Bronchial epithelial cell (primary cell): ENCODE measurements at regions not wholly inside any gene's neighbourhood (a gene's known extent, or its start where the extent isn't known, plus 50 kb on each side); places are given as distances from the start of the nearest gene placed in this dataset.

ENCODE experiments used
- DNase-seq: peaks from one replicate; pipeline ENCODE4 v3.0.0-alpha.2; 2010; ENCODE audit warnings: low read depth
- FAIRE-seq: peaks from 2 replicates; lab custom pipeline; 2011; peaks lifted over from hg19 to GRCh38; lab: Jason Lieb, UNC
- H3K27me3 ChIP-seq: 2 replicates; pipeline ENCODE4 v1.5.1; 2011; ENCODE audit warnings: low read length; ENCODE audit not compliant: control insufficient read depth, insufficient read depth
- H3K36me3 ChIP-seq: 2 replicates; pipeline ENCODE4 v1.5.1; 2011; ENCODE audit warnings: low read length; ENCODE audit not compliant: control insufficient read depth, insufficient read depth
- H3K4me3 ChIP-seq: 2 replicates; pipeline ENCODE4 v1.5.1; 2011; ENCODE audit warnings: mild to moderate bottlenecking, low read depth, low read length, control low read depth
- CTCF ChIP-seq: IDR thresholded peaks from 2 replicates; pipeline ENCODE4 v1.5.1; 2011; ENCODE audit warnings: mild to moderate bottlenecking, moderate library complexity, low read length, control low read depth, inconsistent platforms; ENCODE audit not compliant: insufficient read depth, severe bottlenecking

GRCh38 chr11:91219535-91219934 lies 996.7 kb upstream of the CHORDC1 start:
- H3K36me3 ChIP-seq: no peaks in the 10 kb centered on the region
- H3K4me3 ChIP-seq: no peak overlapping the region
- no peaks in the 10 kb centered on the region for H3K27me3 ChIP-seq
- FAIRE-seq: no peak
- peak; percentile 32 for DNase-seq
- no peak for TF ChIP-seq CTCF

- H3K27me3 ChIP-seq: no peaks in the 10 kb centered on the region
- FAIRE-seq (no peak), DNase-seq (no peak)
Observed at GRCh38 chr11:91209751-91210150, 986.9 kb upstream of the CHORDC1 start.

GRCh38 chr11:91209306-91209705 lies 986.5 kb upstream of the CHORDC1 start:
- FAIRE-seq: no peak

More at GRCh38 chr11:91209751-91210150, 986.9 kb upstream of the CHORDC1 start:
- Histone ChIP-seq H3K4me3 (no peak overlapping the region), H3K36me3 (no peaks in the 10 kb centered on the region)
- no peak for TF ChIP-seq CTCF

GRCh38 chr11:91199866-91200265 lies 977.0 kb upstream of the CHORDC1 start:
- TF ChIP-seq CTCF: no peak
- no peaks in the 10 kb centered on the region for H3K27me3 ChIP-seq
- H3K36me3 ChIP-seq: no peaks in the 10 kb centered on the region
- H3K4me3 ChIP-seq: no peak overlapping the region
- DNase-seq: no peak
- FAIRE-seq: no peak

More at GRCh38 chr11:91209306-91209705, 986.5 kb upstream of the CHORDC1 start:
- H3K4me3 ChIP-seq: no peak overlapping the region
- no peaks in the 10 kb centered on the region for H3K27me3 ChIP-seq
- no peak for TF ChIP-seq CTCF
- peak; percentile 5 for DNase-seq
- no peaks in the 10 kb centered on the region for H3K36me3 ChIP-seq

DNA sequence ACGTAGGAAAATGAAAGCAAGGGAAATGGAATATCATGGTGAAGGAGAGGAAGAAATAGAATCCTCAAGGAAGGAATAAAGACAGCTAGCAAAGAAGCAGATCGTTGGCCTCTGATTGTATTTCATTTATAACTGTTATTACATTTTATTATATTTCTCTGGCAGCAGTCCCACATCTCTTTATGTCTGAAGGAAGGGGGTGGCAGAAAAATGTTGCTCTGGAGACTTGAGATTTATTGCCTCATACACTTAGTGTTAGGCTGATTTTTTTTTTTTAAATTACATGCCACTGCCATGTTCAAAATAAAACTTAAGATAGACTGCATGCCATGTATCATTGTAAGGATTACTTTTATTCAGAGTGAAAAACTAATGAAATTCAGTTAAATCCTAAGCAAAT lies 971.7 kb upstream of the CHORDC1 start:
- Histone ChIP-seq H3K27me3 (no peaks in the 10 kb centered on the region), H3K36me3 (no peaks in the 10 kb centered on the region), H3K4me3 (no peak overlapping the region)
- no peak for TF ChIP-seq CTCF
- FAIRE-seq (no peak), DNase-seq (no peak)

- Histone ChIP-seq H3K4me3 (no peak overlapping the region), H3K36me3 (no peaks in the 10 kb centered on the region), H3K27me3 (no peaks in the 10 kb centered on the region)
- FAIRE-seq: no peak
- no peak for DNase-seq
- TF ChIP-seq CTCF: no peak
Observed at GRCh38 chr11:91188484-91188883, 965.6 kb upstream of the CHORDC1 start.
